Urinary bladder (tissue), 3 donors: ENCODE measurements at regions not wholly inside any gene's neighbourhood (a gene's known extent, or its start where the extent isn't known, plus 50 kb on each side); places are given as distances from the start of the nearest gene placed in this dataset.
"Not testable (repeated sequence)": the region's sequence is repeated elsewhere in the genome, so short reads cannot be mapped to it uniquely, and the experiment has no call there.

Experiments
- DNase-seq: peaks from one replicate; pipeline ENCODE4 v3.0.0-alpha.2; 2015; ENCODE audit errors: extremely low spot score
- H3K27ac ChIP-seq: one replicate; pipeline ENCODE4 v1.5.1; 2013; ENCODE audit warnings: low read depth, mild to moderate bottlenecking, moderate library complexity
- H3K36me3 ChIP-seq: one replicate; pipeline ENCODE4 v1.6.1; 2013; ENCODE audit warnings: mild to moderate bottlenecking, moderate library complexity; ENCODE audit not compliant: insufficient read depth
- H3K4me1 ChIP-seq: one replicate; pipeline ENCODE4 v1.6.1; 2013; ENCODE audit warnings: mild to moderate bottlenecking, moderate library complexity; ENCODE audit not compliant: insufficient read depth
- H3K4me3 ChIP-seq: one replicate; pipeline ENCODE4 v1.5.1; 2013; ENCODE audit warnings: low read depth, low read length
- WGBS: extraction: QIAGEN DNeasy Blood & Tissue Kit; methylation state at CpG from one replicate; pipeline ENCODE4 v1.1.7; 2013; 5-methylcytosine and 5-hydroxymethylcytosine counted together
- donor health status: healthy with polysubstance abuse.
- donor health status: healthy.

GRCh38 chr16:29338821-29339700 lies 67.5 kb downstream of the NPIPB11 start:
- H3K4me1 ChIP-seq, H3K27ac ChIP-seq, DNase-seq, H3K4me3 ChIP-seq, H3K36me3 ChIP-seq: not testable (repeated sequence)
- 87% methylated on average over 18 of the region's 18 CpGs for WGBS

GRCh38 chr16:29337385-29337901 lies 69.1 kb downstream of the NPIPB11 start:
- H3K4me1 ChIP-seq, H3K27ac ChIP-seq, DNase-seq, H3K36me3 ChIP-seq, H3K4me3 ChIP-seq: not testable (repeated sequence)
- WGBS, result 95% methylated on average over 18 of the region's 18 CpGs

GRCh38 chr16:29335549-29335846 lies 71.0 kb downstream of the NPIPB11 start:
- not testable (repeated sequence) for H3K4me1 ChIP-seq, DNase-seq, H3K4me3 ChIP-seq, H3K27ac ChIP-seq, H3K36me3 ChIP-seq
- WGBS, result 88% methylated on average over 10 of the region's 10 CpGs

GRCh38 chr16:29334776-29335548 lies 71.5 kb downstream of the NPIPB11 start:
- not testable (repeated sequence) for H3K27ac ChIP-seq, H3K4me1 ChIP-seq, H3K36me3 ChIP-seq, DNase-seq, H3K4me3 ChIP-seq
- 92% methylated on average over 17 of the region's 17 CpGs for WGBS

GRCh38 chr16:29333492-29334097 lies 72.9 kb downstream of the NPIPB11 start:
- not testable (repeated sequence) for H3K36me3 ChIP-seq

GRCh38 chr16:29330623-29331022 lies 75.9 kb downstream of the NPIPB11 start:
- not testable (repeated sequence) for H3K4me1 ChIP-seq, H3K4me3 ChIP-seq
- 96% methylated on average over 5 of the region's 5 CpGs for WGBS

More at GRCh38 chr16:29333492-29334097, 72.9 kb downstream of the NPIPB11 start:
- H3K27ac ChIP-seq, H3K4me1 ChIP-seq, H3K4me3 ChIP-seq, DNase-seq: not testable (repeated sequence)
- WGBS, result 82% methylated on average over 20 of the region's 20 CpGs

GRCh38 chr16:29328528-29328927 lies 78.0 kb downstream of the NPIPB11 start:
- H3K36me3 ChIP-seq, DNase-seq, H3K4me1 ChIP-seq, H3K4me3 ChIP-seq: not testable (repeated sequence)
- 66% methylated on average over 11 of the region's 11 CpGs for WGBS
- H3K27ac ChIP-seq, result peak overlapping the region; percentile 5

More at GRCh38 chr16:29330623-29331022, 75.9 kb downstream of the NPIPB11 start:
- not testable (repeated sequence) for H3K36me3 ChIP-seq, H3K27ac ChIP-seq, DNase-seq

- WGBS, result 35% methylated on average over 12 of the region's 12 CpGs
These were observed 78.7 kb downstream of the NPIPB11 start for GRCh38 chr16:29327631-29328408.

GRCh38 chr16:29326164-29327125 lies 80.1 kb downstream of the NPIPB11 start:
- WGBS, result 82% methylated on average over 32 of the region's 34 CpGs
- not testable (repeated sequence) for H3K36me3 ChIP-seq, H3K27ac ChIP-seq, H3K4me3 ChIP-seq, DNase-seq, H3K4me1 ChIP-seq

More at GRCh38 chr16:29327631-29328408, 78.7 kb downstream of the NPIPB11 start:
- not testable (repeated sequence) for H3K36me3 ChIP-seq, H3K4me3 ChIP-seq, DNase-seq, H3K27ac ChIP-seq, H3K4me1 ChIP-seq

GRCh38 chr16:29323725-29324124 lies 82.8 kb downstream of the NPIPB11 start:
- not testable (repeated sequence) for DNase-seq, H3K4me1 ChIP-seq, H3K4me3 ChIP-seq, H3K36me3 ChIP-seq, H3K27ac ChIP-seq
- WGBS, result 74% methylated on average over 6 of the region's 6 CpGs

GRCh38 chr16:29321585-29321984 lies 84.9 kb downstream of the NPIPB11 start:
- no peaks in the 10 kb centered on the region for H3K36me3 ChIP-seq
- 72% methylated on average over 9 of the region's 9 CpGs for WGBS
- no peaks in the 10 kb centered on the region for H3K4me1 ChIP-seq
- no peak overlapping the region for H3K4me3 ChIP-seq
- DNase-seq, result no peak
- H3K27ac ChIP-seq, result no peak overlapping the region

- Histone ChIP-seq H3K27ac (no peak overlapping the region), H3K4me1 (no peaks in the 10 kb centered on the region), H3K4me3 (no peak overlapping the region), H3K36me3 (no peaks in the 10 kb centered on the region)
- no peak for DNase-seq
- WGBS, result 96% methylated on average over 18 of the region's 18 CpGs
These were observed 85.5 kb downstream of the NPIPB11 start for GRCh38 chr16:29321000-29321393.
